SH-SY5Y (cell line): ENCODE measurements at regions not wholly inside any gene's neighbourhood (a gene's known extent, or its start where the extent isn't known, plus 50 kb on each side); places are given as distances from the start of the nearest gene placed in this dataset.

Experiments used
- GATA2 ChIP-seq: IDR thresholded peaks from 2 replicates; pipeline ENCODE4 v1.6.1; 2011; ENCODE audit warnings: mild to moderate bottlenecking, low read depth, low read length
- GATA3 ChIP-seq: IDR thresholded peaks from 2 replicates; pipeline ENCODE4 v1.6.1; 2011; ENCODE audit warnings: low read depth, mild to moderate bottlenecking, low read length, moderate library complexity

DNA sequence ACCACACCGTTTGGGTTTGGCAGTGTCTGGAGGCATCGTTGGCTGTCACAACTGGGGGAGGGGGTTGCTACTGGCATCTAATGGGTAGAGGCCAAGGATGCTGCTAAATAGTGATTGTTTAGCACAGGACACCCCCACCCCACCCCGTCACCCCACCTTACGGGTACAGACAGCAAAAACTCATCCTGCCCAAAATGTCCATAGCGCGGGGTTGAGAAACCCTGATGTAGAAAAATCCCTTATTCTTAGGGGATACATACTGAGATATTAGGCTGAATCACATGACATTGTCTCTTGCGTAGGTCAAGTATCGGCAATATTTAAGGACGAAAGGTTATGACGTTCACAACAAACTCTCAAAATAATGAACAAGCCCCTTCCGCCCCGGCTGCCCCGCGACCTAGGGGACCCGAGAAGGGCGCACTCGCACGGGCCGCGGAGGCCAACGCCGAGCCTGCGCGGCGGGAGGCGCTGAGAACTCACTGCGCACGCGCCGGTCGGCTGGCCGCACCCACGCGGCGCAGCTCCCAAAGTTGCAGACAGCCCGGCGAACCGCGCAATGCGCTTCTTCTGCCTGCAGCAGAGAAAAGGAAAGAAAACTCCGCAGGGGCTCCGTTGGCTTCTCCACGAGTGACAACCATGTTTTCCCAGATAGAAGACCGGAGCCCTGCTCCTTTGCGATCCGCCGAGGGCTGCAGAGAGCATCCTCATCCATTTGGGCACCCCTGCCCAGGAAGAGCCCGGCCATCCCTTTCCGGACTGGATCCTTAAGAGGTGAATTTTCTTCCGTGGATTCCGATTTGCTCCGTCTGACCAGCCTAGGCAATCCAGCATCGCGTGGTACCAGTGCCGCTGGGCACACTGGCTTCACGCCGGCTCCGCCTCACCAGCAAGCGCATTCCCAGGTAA is 136.8 kb upstream of the CCDC54 start:
- TF ChIP-seq GATA2 (no peak), GATA3 (no peak)

- TF ChIP-seq GATA2 (no peak), GATA3 (no peak)
Observed at GRCh38 chr3:107241217-107241616, 136.0 kb upstream of the CCDC54 start.

GRCh38 chr3:107242579-107242978 is 134.7 kb upstream of the CCDC54 start:
- TF ChIP-seq GATA3 (no peak), GATA2 (no peak)

DNA sequence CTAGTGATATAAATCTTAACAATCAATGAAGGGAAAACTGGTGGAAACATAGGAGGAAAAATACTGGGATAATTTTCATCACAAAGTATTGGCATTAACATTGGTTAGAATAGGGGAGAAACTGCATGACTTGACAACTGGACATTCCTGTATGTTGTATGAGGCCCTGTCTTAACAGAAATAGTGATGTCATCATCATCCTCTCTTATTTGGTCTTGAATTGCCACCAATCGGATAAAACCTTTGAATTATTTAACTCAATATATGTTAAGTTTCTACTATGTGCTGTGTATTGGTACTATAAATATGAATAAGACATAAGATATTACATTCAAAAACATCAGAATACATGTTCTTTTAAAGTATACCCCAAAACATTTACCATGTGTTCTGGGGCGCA is 130.1 kb upstream of the CCDC54 start:
- TF ChIP-seq GATA3 (no peak), GATA2 (no peak)

DNA sequence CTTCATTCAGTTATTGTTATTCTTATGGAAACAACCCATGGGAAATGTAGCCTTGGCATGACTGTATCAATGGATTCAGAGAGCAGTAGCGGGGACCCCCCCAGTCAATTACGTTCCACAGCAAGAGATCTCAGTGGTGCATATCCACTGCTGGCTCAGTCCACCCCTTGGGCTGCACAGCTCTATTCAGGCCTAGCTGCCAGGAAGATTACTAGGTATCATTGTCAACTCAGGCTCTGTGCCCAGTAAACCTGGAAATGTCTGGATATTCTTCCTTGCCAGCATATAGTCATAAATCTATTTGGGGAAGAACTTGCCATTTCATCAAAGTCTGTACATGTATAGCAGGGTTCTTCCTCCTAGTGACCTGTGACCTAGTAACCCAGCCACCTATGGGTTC is 128.1 kb upstream of the CCDC54 start:
- no peak for TF ChIP-seq GATA3
- no peak for TF ChIP-seq GATA2

GRCh38 chr3:107250221-107250620 is 127.0 kb upstream of the CCDC54 start:
- TF ChIP-seq GATA3: no peak
- no peak for TF ChIP-seq GATA2

DNA sequence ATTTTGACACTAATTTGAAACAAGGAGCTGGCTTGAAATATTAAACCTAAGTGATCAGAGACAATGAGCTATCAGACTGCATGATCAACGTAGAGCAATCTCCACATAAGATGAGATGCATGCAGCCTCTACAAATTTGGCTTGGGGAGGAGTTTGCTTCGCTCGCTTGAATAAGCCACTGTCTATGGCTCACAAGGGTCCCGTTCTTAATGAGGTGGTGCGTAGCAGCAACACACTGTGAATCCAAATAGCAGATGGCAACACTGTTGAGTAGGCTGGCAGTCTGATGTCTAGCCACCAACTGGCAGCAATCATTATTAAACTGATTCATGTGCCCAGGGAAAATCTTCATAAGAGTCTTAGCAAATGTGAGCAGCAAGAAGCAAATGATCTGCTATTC is 125.4 kb upstream of the CCDC54 start:
- no peak for TF ChIP-seq GATA3
- no peak for TF ChIP-seq GATA2

DNA sequence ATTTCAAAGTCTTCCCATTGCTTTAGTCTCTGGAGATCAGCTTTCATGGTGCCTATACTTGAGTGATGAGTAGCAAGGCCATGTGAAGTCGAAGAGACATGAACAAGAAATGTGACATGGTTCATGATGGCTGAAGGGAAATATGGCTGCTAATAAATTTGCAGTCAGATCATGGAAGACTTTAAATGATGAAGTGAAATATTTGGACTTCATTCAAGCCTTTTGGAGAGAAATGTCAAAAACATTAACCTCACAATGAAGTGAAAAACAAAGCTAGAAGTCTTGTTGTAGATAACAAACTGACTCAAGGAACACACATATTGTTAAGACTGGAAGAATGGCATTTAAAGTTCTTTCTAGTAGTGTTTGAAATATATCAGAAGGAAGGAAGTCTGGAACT is 120.3 kb upstream of the CCDC54 start:
- no peak for TF ChIP-seq GATA3

DNA sequence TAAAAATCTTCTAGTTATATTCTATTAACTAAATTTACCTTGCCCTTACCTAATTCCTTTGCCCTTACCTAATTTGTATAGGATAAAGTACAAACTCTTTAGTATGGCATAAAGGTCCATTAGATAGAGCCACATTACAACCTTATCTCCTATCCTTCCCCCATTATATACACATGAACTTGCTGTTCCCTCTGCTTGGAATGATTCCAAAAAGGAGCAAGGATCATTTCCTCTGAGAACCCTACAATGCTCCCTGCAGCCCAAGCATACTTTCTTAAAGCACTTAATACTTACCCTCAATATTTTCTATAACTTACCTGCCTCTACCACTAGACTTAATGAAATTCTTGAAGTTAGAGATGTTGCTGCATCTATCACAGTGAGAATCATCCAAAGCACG is 118.9 kb upstream of the CCDC54 start:
- no peak for TF ChIP-seq GATA3
- no peak for TF ChIP-seq GATA2

DNA sequence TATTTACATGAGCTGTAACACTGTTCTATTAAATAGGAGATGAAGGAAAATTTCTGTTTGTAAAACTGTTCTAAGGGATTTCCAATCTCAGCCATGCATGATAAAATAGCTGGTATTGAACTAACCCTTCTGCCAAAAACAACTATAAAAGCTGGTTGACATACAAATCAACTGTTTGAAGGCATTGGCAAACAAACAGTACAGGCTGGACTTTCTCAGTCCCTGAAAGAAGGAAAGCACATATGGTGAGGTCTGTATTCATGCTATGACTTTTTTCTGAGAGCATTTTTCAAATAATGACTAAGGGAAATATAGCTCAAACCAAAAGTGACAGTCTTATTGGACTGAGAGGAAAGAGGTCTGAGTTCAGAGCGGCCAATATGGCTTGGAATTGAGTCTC is 117.0 kb upstream of the CCDC54 start:
- TF ChIP-seq GATA3 (no peak), GATA2 (no peak)

- TF ChIP-seq GATA3 (no peak), GATA2 (no peak)
Observed at GRCh38 chr3:107263269-107264021, 113.8 kb upstream of the CCDC54 start.

DNA sequence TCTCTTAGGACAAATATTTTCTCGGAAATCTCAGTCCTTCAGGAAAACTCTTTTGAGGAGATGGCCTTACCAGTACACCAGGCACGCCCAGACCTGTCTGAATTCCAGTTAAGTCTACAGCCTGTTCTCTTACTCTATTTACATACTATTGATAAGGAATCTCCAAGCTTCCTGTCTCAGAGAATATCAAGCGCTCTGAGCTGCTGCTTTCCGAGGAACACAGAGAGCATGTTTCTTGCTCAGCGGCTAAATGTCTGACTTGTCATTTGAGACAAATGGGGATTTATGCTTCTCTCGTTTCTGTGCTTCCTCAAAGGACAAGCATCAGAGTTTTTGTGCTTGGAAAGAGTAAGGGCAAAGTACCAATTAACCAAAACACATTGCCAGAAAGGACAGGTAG is 112.4 kb upstream of the CCDC54 start:
- TF ChIP-seq GATA3: no peak
- TF ChIP-seq GATA2: no peak

- TF ChIP-seq GATA3 (no peak), GATA2 (no peak)
Observed at GRCh38 chr3:107265526-107265925, 111.7 kb upstream of the CCDC54 start.

- no peak for TF ChIP-seq GATA2
- TF ChIP-seq GATA3: no peak
Observed at GRCh38 chr3:107268469-107268868, 108.8 kb upstream of the CCDC54 start.

- no peak for TF ChIP-seq GATA3
- TF ChIP-seq GATA2: no peak
Observed at GRCh38 chr3:107269136-107269535, 108.1 kb upstream of the CCDC54 start.

GRCh38 chr3:107271787-107272387 is 105.4 kb upstream of the CCDC54 start:
- TF ChIP-seq GATA3 (no peak), GATA2 (no peak)
